Nephron progenitor cell (in vitro differentiated cells): ENCODE measurements at regions not wholly inside any gene's neighbourhood (a gene's known extent, or its start where the extent isn't known, plus 50 kb on each side); places are given as distances from the start of the nearest gene placed in this dataset.

ENCODE experiments used
- DNase-seq: peaks from one replicate; pipeline ENCODE4 v3.0.0; 2021
- H3K27ac Mint-ChIP-seq: 2 replicates; pipeline ENCODE4 v1.8.0; 2021; ENCODE audit warnings: mild to moderate bottlenecking, moderate library complexity, mixed read lengths
- H3K27me3 Mint-ChIP-seq: 2 replicates; pipeline ENCODE4 v1.8.0; 2021; ENCODE audit warnings: mild to moderate bottlenecking, low read depth, mixed read lengths; ENCODE audit not compliant: poor library complexity
- H3K36me3 Mint-ChIP-seq: 2 replicates; pipeline ENCODE4 v1.8.0; 2021; ENCODE audit warnings: low read depth, mixed read lengths
- H3K4me1 Mint-ChIP-seq: 2 replicates; pipeline ENCODE4 v1.8.0; 2021; ENCODE audit warnings: mixed read lengths
- H3K4me3 Mint-ChIP-seq: 2 replicates; pipeline ENCODE4 v1.8.0; 2021; ENCODE audit warnings: mild to moderate bottlenecking, moderate library complexity, mixed read lengths
- H3K9me3 Mint-ChIP-seq: 2 replicates; pipeline ENCODE4 v1.8.0; 2021; ENCODE audit warnings: mild to moderate bottlenecking, moderate library complexity, mixed read lengths
- TF ChIP-seq, protein P1 (sequence below): fragments of 200-600 bp; sonication (generic); IDR thresholded peaks from 2 replicates; pipeline ENCODE4 v1.5.0; 2021; ENCODE audit warnings: antibody characterized with exemption

DNA sequence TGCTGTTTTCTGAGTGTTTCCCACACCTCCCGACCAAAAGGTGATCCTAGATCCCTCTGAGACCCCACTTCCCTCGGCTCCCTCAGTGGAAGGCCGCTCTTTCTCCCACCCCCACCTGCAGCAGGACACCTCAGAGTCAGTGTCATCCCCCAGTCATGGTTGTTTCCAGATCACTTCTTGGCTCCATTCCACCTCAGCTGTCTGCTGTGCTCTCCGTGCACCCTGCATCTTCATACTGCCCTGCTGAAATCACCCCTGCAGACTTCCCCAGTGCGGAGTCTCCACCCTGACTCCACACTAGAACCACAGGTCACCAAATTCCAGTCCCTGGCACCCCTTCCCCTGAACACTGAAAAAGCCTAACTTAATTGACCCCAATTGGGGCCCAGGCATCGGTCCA lies 255.1 kb upstream of the CDYL start:
- H3K9me3 Mint-ChIP-seq, result no peaks in the 10 kb centered on the region
- H3K36me3 Mint-ChIP-seq, result no peaks in the 10 kb centered on the region
- H3K4me3 Mint-ChIP-seq, result no peak overlapping the region
- H3K4me1 Mint-ChIP-seq, result peaks cover 5% of the 10 kb centered on the region
- H3K27me3 Mint-ChIP-seq, result peaks cover 4% of the 10 kb centered on the region
- peak overlapping the region; percentile 39 for H3K27ac Mint-ChIP-seq
- DNase-seq, result no peak
- TF ChIP-seq, protein P1, sequence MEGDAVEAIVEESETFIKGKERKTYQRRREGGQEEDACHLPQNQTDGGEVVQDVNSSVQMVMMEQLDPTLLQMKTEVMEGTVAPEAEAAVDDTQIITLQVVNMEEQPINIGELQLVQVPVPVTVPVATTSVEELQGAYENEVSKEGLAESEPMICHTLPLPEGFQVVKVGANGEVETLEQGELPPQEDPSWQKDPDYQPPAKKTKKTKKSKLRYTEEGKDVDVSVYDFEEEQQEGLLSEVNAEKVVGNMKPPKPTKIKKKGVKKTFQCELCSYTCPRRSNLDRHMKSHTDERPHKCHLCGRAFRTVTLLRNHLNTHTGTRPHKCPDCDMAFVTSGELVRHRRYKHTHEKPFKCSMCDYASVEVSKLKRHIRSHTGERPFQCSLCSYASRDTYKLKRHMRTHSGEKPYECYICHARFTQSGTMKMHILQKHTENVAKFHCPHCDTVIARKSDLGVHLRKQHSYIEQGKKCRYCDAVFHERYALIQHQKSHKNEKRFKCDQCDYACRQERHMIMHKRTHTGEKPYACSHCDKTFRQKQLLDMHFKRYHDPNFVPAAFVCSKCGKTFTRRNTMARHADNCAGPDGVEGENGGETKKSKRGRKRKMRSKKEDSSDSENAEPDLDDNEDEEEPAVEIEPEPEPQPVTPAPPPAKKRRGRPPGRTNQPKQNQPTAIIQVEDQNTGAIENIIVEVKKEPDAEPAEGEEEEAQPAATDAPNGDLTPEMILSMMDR, result no peak

DNA sequence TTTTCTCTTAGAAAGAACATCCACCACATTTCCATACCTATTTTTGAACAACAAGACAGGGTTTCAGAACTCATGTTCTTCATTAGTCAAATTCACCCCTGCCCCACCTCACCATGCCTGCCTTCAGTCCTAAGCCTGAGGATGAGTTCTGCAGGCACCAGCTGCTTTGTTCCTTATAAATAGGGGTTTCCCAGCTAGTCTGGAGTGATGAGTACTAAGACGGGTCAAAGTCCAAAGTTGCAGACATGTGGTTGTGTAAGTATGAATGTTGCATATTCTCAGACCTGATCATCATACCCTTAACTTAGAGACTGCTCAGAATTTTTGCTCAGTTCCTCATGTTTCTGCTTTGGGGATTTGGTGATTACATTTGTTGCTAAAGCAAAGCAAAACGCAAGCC lies 257.7 kb upstream of the CDYL start:
- Mint-ChIP-seq H3K4me3 (no peak overlapping the region), H3K27me3 (no peaks in the 10 kb centered on the region), H3K4me1 (peaks cover 10% of the 10 kb centered on the region), H3K36me3 (no peaks in the 10 kb centered on the region), H3K9me3 (no peaks in the 10 kb centered on the region), H3K27ac (no peak overlapping the region)
- DNase-seq, result no peak
- TF ChIP-seq, protein P1, result no peak

DNA sequence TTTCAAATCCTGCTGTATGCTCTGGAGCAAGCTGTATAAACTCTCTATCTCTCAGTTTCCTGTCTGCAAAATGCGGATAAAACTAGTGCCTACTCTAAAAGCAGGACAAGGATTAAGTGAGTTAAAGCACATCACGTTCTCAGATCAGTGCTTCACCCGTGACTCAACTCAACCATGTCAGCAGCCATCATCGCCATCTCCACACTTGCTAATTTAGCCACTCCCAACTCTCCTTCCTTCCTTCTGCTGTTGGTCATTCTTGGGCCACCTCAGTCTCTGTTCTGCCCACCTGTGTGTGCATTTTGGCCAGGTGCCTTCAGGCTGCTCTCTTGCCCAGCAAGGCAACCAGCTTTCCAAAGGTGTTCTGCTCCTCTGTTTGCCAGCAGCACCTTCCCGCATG lies 260.0 kb upstream of the CDYL start:
- Mint-ChIP-seq H3K27me3 (peaks cover 7% of the 10 kb centered on the region), H3K4me3 (no peak overlapping the region), H3K36me3 (no peaks in the 10 kb centered on the region), H3K9me3 (no peaks in the 10 kb centered on the region), H3K4me1 (peaks cover 10% of the 10 kb centered on the region), H3K27ac (no peak overlapping the region)
- TF ChIP-seq, protein P1, result no peak
- no peak for DNase-seq

DNA sequence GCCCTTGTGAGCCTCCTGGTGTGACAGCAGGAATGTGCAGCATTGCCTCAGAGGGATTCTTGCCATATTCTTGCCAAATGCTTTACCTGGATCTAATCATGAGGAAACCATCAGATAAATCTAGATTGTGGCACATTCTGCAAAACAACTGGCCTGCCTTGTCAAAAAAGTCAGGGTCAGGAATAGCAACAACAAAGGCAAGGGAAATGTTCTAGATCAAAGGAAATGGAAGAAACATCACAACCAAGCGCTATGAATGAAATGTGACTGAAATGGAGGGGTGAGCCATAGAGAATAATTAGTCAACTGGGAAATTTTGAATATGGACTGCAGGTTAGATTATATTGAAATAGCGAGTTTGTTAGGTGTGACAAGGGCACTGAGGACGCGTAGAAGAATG lies 262.6 kb upstream of the CDYL start:
- H3K9me3 Mint-ChIP-seq, result no peaks in the 10 kb centered on the region
- no peak for DNase-seq

DNA sequence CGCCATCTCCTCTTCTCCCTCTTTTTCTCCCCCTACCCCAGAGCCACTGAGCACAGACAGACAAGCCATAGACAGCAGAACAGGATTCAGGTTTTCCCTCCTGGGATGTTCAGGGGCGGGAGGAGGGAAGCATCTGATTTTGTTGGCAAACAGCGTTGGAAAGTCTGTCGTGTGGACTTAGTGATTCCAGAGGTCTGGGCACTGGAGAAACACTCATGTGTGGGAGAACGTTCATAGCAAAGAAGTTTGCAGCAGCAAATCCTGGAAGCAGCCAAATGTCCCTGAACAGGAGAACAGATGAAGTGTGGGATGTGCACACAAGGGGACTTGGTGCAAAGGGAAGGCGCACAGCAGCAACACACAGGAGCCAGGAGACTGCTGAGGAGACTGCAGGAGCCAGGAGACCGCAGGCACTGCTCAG lies 264.1 kb upstream of the CDYL start:
- no peak for DNase-seq
- H3K36me3 Mint-ChIP-seq, result no peaks in the 10 kb centered on the region
- peaks cover 12% of the 10 kb centered on the region for H3K27me3 Mint-ChIP-seq
- TF ChIP-seq, protein P1, result no peak
- H3K4me1 Mint-ChIP-seq, result peaks cover 10% of the 10 kb centered on the region
- H3K9me3 Mint-ChIP-seq, result no peaks in the 10 kb centered on the region
- H3K4me3 Mint-ChIP-seq, result no peak overlapping the region
- H3K27ac Mint-ChIP-seq, result no peak overlapping the region

More for the DNA sequence above, 262.6 kb upstream of the CDYL start:
- Mint-ChIP-seq H3K4me3 (no peak overlapping the region), H3K27ac (no peak overlapping the region), H3K4me1 (peaks cover 10% of the 10 kb centered on the region), H3K27me3 (peaks cover 12% of the 10 kb centered on the region), H3K36me3 (no peaks in the 10 kb centered on the region)
- TF ChIP-seq, protein P1, result no peak

DNA sequence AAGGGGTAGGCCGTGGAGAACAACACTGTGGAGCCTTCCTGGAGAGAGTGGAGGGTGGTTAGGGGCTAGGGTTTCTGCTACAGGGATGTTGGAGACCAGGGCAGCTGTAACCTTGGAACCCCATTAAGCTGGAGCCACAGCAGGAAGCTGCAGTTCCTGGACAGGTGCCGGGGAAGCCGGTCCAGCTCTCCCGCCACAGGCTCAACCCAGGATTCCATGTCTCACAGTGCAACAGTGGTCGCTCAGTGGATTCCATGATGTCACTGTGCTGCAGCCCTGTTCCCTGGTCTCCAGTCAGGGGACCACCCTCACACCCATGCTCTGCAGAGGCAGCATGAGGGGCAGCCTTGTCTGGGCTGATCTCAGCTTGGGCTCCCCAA lies 264.6 kb upstream of the CDYL start:
- Mint-ChIP-seq H3K27ac (no peak overlapping the region), H3K4me1 (peaks cover 10% of the 10 kb centered on the region), H3K4me3 (no peak overlapping the region), H3K27me3 (peaks cover 12% of the 10 kb centered on the region), H3K36me3 (no peaks in the 10 kb centered on the region), H3K9me3 (no peaks in the 10 kb centered on the region)
- DNase-seq, result no peak
- TF ChIP-seq, protein P1, result no peak
